Breast epithelium (tissue), 3 donors: ENCODE measurements at regions not wholly inside any gene's neighbourhood (a gene's known extent, or its start where the extent isn't known, plus 50 kb on each side); places are given as distances from the start of the nearest gene placed in this dataset.

Experiments used
- POLR2A ChIP-seq: fragments of 450-650 bp; IDR thresholded peaks from one replicate; pipeline ENCODE4 v1.6.1; 2016; ENCODE audit warnings: antibody characterized with exemption, mild to moderate bottlenecking, moderate library complexity
- TF ChIP-seq, protein P1 (sequence below), 3 donors: fragments of 450-650 bp; IDR thresholded peaks; one replicate each; pipeline ENCODE4 v1.5.1; 2016 to 2017; ENCODE audit warnings: antibody characterized with exemption in 3 of 3, mild to moderate bottlenecking in 3 of 3, moderate library complexity in 3 of 3

- TF ChIP-seq, protein P1, sequence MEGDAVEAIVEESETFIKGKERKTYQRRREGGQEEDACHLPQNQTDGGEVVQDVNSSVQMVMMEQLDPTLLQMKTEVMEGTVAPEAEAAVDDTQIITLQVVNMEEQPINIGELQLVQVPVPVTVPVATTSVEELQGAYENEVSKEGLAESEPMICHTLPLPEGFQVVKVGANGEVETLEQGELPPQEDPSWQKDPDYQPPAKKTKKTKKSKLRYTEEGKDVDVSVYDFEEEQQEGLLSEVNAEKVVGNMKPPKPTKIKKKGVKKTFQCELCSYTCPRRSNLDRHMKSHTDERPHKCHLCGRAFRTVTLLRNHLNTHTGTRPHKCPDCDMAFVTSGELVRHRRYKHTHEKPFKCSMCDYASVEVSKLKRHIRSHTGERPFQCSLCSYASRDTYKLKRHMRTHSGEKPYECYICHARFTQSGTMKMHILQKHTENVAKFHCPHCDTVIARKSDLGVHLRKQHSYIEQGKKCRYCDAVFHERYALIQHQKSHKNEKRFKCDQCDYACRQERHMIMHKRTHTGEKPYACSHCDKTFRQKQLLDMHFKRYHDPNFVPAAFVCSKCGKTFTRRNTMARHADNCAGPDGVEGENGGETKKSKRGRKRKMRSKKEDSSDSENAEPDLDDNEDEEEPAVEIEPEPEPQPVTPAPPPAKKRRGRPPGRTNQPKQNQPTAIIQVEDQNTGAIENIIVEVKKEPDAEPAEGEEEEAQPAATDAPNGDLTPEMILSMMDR (IDR thresholded peaks at IDR 0.05): no peak
- TF ChIP-seq POLR2A: no peak
Measured at GRCh38 chr10:29142516-29143314, 146.2 kb upstream of the LYZL1 start.
